ENCODE measurements at regions not wholly inside any gene's neighbourhood (a gene's known extent, or its start where the extent isn't known, plus 50 kb on each side); places are given as distances from the start of the nearest gene placed in this dataset.
"Not testable (repeated sequence)": the region's sequence is repeated elsewhere in the genome, so short reads cannot be mapped to it uniquely, and the experiment has no call there.

DNA sequence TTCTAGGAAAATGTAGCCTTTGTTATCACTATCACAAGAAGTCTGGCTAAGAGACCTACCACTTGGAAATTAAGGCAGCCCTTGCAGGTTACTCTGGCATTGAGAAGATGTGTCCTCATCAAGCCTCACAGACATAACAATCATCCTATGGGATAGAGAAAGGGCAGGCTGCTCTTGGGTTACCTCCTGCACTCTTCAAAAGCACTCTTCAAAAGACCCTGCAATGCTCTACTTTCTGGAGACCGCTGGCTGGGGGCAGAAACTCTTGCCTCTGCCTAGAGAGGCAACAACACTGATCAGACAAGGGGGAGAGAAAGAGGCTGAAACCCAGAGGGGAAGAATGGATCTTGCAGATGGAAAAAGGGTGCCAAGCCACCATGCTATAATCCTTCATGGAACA lies 127.9 kb upstream of the BNIP2 start:
- no peak for TF ChIP-seq CTCF (IDR thresholded peaks at IDR 0.05)
- DNase-seq (ENCODE audit: low spot score): no peak
- H3K4me1 Mint-ChIP-seq (ENCODE audit: low read depth): no peaks in the 10 kb centered on the region
- no peak overlapping the region for H3K27ac Mint-ChIP-seq (ENCODE audit: unreplicated experiment)
- no peaks in the 10 kb centered on the region for H3K9me3 Mint-ChIP-seq (ENCODE audit: low read depth)
- H3K36me3 Mint-ChIP-seq (ENCODE audit: low read depth): no peaks in the 10 kb centered on the region
- H3K27me3 Mint-ChIP-seq (ENCODE audit: low read depth): peaks cover 25% of the 10 kb centered on the region
- no peak overlapping the region for H3K4me3 Mint-ChIP-seq (ENCODE audit: unreplicated experiment)

GRCh38 chr15:59814409-59814808 lies 125.3 kb upstream of the BNIP2 start:
- Mint-ChIP-seq H3K4me3 (ENCODE audit: unreplicated experiment) (no peak overlapping the region), H3K9me3 (ENCODE audit: low read depth) (no peaks in the 10 kb centered on the region), H3K36me3 (ENCODE audit: low read depth) (no peaks in the 10 kb centered on the region), H3K27me3 (ENCODE audit: low read depth) (peaks cover 23% of the 10 kb centered on the region), H3K27ac (ENCODE audit: unreplicated experiment) (no peak overlapping the region), H3K4me1 (ENCODE audit: low read depth) (no peaks in the 10 kb centered on the region)
- TF ChIP-seq CTCF (IDR thresholded peaks at IDR 0.05): no peak
- DNase-seq (ENCODE audit: low spot score): no peak

DNA sequence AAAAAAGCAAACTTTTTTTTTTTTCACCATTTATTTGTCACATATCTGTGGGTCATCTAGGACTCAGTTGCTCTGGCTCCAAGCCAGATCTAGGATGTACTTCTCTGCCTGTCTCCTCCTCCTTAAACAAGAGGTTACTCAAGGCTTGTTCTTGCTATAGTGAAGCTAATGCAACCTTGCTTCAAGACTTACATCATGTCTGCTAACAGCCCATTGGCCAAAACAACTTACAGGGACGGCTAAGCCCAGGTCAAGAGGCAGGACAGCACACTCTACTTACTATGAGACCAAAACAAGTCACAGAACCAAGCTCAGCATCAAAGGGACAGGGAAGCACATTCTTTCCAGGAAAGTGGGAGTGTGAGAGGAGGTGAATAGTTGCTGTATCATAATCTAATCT lies 123.8 kb upstream of the BNIP2 start:
- Mint-ChIP-seq H3K36me3 (ENCODE audit: low read depth) (no peaks in the 10 kb centered on the region), H3K4me3 (ENCODE audit: unreplicated experiment) (no peak overlapping the region), H3K9me3 (ENCODE audit: low read depth) (no peaks in the 10 kb centered on the region), H3K27ac (ENCODE audit: unreplicated experiment) (no peak overlapping the region), H3K27me3 (ENCODE audit: low read depth) (peaks cover 19% of the 10 kb centered on the region), H3K4me1 (ENCODE audit: low read depth) (no peaks in the 10 kb centered on the region)
- no peak for TF ChIP-seq CTCF (IDR thresholded peaks at IDR 0.05)
- no peak for DNase-seq (ENCODE audit: low spot score)

DNA sequence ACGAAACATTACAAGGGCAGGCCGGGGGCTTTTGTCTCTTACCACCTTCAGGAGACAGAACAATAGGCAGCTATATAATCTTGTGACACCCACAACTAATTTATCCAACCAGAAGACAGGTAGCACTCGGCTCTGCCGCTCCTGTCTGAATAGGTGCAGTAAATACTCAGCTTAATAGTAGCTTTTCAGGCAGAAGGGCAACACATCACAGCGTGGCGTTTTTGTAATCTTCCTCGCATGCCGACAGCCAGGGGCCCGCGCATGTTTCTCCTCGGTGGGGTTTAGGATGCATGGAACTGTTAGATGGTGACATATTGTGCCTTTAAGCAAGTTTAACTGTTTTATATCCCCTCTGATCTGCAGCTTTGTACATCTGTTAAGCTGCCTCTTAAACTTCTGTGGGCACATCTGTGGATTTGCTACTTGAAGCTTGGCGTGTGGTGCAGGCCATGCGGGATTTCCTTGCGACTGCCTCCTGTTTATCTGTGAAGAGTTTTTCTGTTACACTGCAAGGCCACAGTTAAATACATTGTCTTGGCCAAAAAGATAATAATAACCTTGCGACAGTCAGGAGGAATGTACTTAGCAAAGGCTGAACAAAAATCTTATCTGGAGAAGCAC lies 123.2 kb upstream of the BNIP2 start:
- Mint-ChIP-seq H3K4me3 (ENCODE audit: unreplicated experiment) (no peak overlapping the region), H3K4me1 (ENCODE audit: low read depth) (no peaks in the 10 kb centered on the region)
- no peak for TF ChIP-seq CTCF (IDR thresholded peaks at IDR 0.05)

DNA sequence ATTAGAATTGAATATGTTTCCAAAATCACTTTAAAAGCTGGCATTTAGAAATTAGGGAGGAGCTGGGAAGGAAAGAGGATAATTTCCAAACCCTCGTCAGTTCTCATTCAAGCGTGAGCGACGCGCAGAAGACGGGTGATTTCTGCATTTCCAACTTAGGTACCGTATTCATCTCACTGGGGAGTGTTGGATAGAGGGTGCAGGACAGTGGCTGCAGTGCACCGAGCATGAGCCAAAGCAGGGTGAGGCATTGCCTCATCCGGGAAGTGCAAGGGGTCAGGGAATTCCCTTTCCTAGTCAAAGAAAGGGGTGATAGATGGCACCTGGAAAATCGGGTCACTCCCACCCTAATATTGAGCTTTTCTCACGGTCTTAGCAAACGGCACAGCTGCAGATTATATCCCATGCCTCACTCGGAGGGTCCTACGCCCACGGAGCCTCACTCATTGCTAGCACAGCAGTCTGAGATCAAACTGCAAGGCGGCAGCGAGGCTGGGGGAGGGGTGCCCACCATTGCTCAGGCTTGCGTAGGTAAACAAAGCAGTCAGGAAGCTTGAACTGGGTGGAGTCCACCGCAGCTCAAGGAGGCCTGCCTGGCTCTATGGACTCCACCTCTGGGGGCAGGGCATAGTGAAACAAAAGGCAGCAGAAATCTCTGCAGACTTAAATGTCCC lies 114.3 kb upstream of the BNIP2 start:
- Mint-ChIP-seq H3K4me3 (ENCODE audit: unreplicated experiment) (peak overlapping the region; percentile 36), H3K27me3 (ENCODE audit: low read depth) (peaks cover 31% of the 10 kb centered on the region)
- not testable (repeated sequence) for H3K36me3 Mint-ChIP-seq (ENCODE audit: low read depth)

More for the DNA sequence above, 123.2 kb upstream of the BNIP2 start:
- Mint-ChIP-seq H3K36me3 (ENCODE audit: low read depth) (no peaks in the 10 kb centered on the region), H3K9me3 (ENCODE audit: low read depth) (no peaks in the 10 kb centered on the region), H3K27me3 (ENCODE audit: low read depth) (peaks cover 16% of the 10 kb centered on the region), H3K27ac (ENCODE audit: unreplicated experiment) (no peak overlapping the region)
- no peak for DNase-seq (ENCODE audit: low spot score)

GRCh38 chr15:59801649-59802048 lies 112.5 kb upstream of the BNIP2 start:
- no peaks in the 10 kb centered on the region for H3K36me3 Mint-ChIP-seq (ENCODE audit: low read depth)
- peaks cover 6% of the 10 kb centered on the region for H3K4me1 Mint-ChIP-seq (ENCODE audit: low read depth)
- no peak overlapping the region for H3K4me3 Mint-ChIP-seq (ENCODE audit: unreplicated experiment)
- TF ChIP-seq CTCF (IDR thresholded peaks at IDR 0.05): no peak
- no peaks in the 10 kb centered on the region for H3K9me3 Mint-ChIP-seq (ENCODE audit: low read depth)
- H3K27ac Mint-ChIP-seq (ENCODE audit: unreplicated experiment): no peak overlapping the region
- peaks cover 33% of the 10 kb centered on the region for H3K27me3 Mint-ChIP-seq (ENCODE audit: low read depth)
- no peak for DNase-seq (ENCODE audit: low spot score)

More for the DNA sequence above, 114.3 kb upstream of the BNIP2 start:
- not testable (repeated sequence) for DNase-seq (ENCODE audit: low spot score); H3K27ac Mint-ChIP-seq (ENCODE audit: unreplicated experiment); H3K4me1 Mint-ChIP-seq (ENCODE audit: low read depth); H3K9me3 Mint-ChIP-seq (ENCODE audit: low read depth)

All from chondrocyte (in vitro differentiated cells).